ENCODE measurements at regions not wholly inside any gene's neighbourhood (a gene's known extent, or its start where the extent isn't known, plus 50 kb on each side); places are given as distances from the start of the nearest gene placed in this dataset.
"Not testable (repeated sequence)": the region's sequence is repeated elsewhere in the genome, so short reads cannot be mapped to it uniquely, and the experiment has no call there.

DNA sequence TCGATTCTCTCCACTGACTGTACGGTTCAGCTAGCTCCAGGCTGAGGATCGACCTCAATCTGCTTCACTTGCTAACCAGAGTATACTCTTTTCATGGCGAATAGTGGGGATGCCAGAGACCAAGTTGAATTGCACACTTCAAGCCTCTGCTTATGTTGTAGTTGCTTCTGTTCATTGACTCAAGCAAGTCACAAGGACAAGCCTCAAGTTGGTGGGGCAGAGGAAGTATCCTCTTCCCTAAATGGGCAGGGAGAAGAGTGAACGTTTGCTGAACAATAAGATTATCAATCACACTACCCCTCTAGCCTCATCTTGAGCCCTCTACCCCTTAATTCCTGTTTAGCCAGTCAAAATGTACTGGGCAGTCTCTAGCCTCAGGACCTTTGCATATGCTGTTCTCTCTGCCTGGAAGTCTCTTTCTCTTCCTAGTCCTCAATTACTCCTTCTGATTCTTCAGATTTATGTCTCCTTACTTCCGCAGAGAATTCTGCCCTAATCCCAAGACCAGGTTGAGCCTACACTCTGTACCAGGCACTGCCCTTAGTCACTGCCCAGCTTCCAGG is 390.4 kb upstream of the PROK2 start:
- DNase-seq (ENCODE audit: low read depth): no peak

- DNase-seq (ENCODE audit: low read depth): no peak
These were observed 389.9 kb upstream of the PROK2 start for GRCh38 chr3:72174890-72175289.

DNA sequence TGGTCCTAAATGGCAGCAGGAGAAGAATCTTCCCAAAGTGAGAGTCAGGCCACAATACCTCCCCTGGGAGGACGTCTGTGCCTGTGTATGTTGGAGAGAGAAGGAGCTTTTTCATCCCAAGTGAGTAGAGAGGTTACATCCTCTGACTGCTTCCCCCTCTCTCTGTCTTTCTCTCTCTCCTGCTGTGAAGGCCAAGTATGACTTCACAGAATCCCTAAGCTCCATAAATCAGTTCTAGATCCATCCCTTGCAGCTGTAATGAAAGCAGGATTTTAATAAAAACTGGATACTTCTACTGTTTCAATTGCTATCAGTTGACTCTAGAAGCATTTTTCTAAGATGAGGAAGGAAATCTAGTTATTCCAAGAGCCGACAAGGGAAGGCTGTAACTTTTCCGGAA is 389.1 kb upstream of the PROK2 start:
- no peak for DNase-seq (ENCODE audit: low read depth)

DNA sequence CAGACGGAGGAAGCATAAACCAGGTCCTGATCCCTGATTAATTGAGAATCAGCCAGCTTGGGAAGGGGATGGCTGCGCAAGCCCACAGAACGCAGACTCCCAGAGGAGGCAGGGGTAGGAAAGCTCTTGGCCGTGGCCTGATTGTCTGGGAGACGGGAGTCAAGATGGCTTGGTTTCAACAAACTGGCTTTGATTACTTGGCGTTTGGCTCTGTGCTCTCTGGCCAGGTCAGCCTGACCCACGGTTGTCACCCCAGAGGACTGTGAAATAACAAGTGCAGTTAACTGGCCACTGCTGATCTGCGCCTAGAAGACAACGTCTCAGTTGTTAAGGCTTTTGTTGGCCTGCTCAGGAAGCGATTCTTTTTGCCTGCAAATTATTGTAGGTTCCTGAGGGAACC is 387.0 kb upstream of the PROK2 start:
- DNase-seq (ENCODE audit: low read depth): no peak

- no peak for DNase-seq (ENCODE audit: low read depth)
These were observed 386.5 kb upstream of the PROK2 start for GRCh38 chr3:72171463-72171881.

DNA sequence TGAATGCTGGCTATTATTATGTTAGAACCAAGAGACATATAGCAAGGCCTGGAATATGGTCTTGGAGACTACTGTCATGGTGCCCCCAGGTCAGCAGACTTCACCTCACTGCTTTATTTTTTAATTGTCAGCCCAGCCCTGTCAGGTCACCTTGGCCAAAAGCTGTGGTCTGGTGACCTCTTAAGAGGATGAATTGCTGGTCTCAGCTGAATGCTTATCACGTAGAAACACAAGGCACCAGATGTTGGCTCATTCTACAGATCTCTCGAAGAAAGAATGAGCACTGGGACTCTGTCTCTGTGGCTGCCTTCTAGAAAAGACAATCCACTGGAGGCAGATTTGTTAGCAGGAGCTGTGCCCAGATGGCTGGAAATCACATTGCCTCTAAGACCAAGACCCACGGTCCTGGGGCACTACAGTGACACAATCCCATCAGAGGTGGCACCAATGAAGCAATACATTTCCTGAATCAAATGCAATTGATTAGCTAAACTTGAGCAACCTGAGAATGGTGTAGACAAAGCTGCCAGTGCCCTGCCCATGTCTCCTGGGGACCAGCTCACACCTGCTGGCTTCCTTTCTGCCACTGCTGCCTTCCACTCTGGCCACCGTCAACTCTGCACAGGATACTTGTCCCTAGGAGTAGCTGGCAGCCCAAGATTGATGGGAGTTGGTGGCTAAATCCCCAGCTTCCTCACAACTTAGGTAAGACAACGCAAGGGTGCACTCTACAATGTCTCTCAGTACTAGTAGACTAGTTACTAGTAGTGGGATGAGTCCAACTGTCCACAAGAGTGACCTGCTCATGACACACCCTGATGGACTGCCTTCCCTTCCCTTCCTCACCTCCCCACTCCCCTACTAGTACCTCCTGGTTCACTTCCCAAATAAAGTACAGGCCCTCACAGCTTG is 384.9 kb upstream of the PROK2 start:
- no peak for DNase-seq (ENCODE audit: low read depth)

GRCh38 chr3:72169120-72169519 is 384.2 kb upstream of the PROK2 start:
- DNase-seq (ENCODE audit: low read depth): no peak

DNA sequence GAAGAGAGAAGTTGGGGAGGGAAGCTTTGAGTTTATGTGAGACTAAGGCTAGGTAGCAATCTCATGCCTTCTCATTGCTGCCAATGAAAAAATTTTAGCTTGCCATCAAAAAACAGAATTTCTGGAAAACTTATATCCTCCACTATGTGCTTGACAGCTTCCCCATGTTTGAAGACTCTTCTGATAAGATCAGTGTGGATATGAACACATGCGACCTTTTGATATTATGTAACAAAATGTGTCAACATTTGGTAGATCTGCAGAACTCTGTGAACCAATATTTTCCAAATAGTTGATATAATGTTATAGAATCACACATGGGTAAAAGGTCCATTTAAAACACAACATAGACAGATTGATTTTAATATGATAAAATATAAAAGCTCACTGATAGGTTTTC is 380.9 kb upstream of the PROK2 start:
- no peak for DNase-seq (ENCODE audit: low read depth)

GRCh38 chr3:72165317-72165716 is 380.4 kb upstream of the PROK2 start:
- DNase-seq (ENCODE audit: low read depth): no peak

DNA sequence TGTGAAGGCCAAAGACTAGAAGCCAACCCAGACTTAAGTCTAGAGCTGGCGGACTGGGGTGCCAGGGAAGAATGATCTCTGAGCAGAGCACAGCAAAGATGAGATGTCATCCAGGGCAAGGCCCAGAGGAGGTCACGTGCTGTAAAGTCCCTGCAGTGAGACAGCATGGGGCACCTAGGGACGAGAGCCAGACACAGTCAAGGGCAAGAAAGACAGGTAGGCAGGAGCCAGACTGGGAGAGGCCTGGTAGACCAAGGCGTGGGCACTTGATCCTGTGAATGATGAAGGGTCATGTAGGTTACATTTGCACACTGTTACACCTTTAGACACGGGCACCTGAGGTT is 379.7 kb upstream of the PROK2 start:
- DNase-seq (ENCODE audit: low read depth): no peak

DNA sequence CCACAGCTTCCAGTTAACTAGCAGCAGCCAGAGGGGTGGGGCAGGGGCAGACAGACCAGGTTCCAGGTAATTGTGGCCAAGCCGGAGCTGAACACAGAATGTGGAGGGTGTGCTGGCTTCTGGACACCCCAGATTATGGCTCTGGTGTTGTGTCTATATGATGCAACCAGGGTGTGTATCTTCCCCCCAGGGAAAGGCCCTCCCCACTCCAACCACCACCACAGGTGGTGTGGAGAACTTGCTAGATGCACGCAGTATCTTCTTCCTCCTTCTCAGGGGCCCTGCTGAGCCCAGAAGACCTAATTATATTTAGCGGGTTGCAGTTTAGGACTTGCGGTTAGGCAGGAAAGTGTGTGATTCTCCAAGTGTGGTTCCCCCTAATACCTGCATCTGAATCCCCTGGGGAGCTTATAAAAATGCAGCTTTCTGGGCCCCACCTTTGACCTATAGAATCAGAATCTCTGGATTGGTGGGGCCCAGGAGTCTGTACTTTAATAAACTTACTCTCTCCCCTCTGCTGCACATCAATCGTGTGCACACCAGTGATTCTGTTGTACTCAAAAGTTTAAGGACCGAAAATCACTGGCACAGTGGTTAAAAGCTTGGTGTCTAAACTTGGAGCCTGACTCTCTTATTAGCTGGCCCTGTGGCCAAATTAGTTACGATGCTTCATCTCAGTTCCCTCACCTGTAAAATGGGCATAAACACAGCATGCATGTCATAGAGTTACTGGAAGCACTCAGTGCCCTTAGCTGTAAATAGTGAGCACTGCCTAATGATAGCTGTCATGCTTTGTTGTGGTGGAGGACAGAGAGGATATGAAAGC is 379.1 kb upstream of the PROK2 start:
- DNase-seq (ENCODE audit: low read depth): no peak

DNA sequence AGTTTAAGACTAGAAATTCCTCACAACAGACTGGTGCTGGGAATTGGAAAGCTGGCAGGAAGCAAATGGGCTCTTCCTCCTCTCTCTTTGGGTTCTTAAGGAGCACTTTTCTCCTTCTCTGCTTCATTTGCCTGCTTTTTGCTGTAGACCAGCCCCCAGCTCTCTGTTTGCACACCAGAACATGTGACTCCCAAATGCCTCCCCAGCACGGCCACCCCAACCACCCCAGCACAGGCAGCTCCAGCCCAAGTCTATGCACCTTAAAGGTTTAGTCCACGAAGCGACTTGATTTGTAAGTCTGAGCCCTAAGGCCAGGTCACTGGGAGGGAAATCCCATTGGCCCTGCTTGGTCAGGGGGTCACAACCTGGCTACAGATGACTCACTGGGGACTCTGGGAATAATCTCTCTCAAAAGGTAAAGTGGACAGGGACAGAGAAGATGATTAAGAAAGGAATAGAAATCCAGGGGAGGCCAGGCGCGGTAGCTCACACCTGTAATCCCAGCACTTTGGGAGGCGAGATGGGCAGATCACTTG is 377.8 kb upstream of the PROK2 start:
- no peak for DNase-seq (ENCODE audit: low read depth)

DNA sequence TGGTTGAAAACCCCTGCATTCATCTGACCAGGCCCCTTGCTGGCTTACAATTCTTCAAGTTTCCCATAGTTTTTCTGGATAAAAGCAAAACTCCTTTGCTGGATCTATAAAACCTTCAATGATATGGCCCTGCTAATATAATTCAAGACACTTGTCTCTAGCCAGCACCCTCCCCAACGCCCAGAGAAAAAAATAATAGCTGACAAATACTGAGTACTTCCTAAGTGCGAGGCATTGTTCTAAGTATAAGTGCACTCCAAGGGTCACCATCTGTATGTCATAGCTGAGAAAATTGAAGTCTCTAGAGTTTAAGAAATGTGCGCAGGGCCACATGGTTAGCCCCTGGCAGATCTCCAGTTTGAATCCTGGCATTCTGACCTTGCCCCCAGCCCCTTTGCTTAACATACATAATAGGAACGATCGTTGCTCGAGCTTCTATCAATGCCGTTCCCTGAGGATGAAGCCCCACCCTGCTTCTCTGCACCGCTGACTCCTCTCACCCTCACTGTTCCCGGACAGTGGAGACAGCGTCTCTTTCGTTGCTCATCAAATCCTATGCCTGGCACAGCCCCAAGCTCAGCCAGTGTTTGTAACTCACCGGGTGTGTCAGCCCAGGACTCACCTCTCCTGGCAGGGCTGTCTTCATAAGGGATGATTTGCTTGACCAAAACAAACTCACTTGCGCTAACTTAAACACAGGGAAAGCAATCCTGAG is 377.1 kb upstream of the PROK2 start:
- no peak for DNase-seq (ENCODE audit: low read depth)

DNA sequence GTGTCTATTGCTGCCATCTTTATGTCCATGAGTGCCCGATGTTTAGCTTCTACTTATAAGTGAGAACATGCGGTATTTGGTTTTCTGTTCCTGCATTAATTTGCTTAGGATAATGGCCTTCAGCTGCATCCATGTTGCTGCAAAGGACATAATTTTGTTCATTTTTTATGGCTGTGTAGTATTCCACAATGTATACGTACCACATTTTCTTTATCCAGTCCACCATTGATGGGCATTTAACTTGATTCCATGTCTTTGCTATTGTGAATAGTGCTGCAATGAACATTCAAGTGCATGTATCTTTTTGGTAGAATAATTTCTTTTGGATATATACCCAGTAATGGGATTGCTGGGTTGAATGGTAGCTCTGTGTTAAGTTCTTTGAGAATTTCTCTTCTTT is 376.3 kb upstream of the PROK2 start:
- DNase-seq (ENCODE audit: low read depth): not testable (repeated sequence)

- DNase-seq (ENCODE audit: low read depth): no peak
These were observed 375.4 kb upstream of the PROK2 start for GRCh38 chr3:72160351-72160750.

DNA sequence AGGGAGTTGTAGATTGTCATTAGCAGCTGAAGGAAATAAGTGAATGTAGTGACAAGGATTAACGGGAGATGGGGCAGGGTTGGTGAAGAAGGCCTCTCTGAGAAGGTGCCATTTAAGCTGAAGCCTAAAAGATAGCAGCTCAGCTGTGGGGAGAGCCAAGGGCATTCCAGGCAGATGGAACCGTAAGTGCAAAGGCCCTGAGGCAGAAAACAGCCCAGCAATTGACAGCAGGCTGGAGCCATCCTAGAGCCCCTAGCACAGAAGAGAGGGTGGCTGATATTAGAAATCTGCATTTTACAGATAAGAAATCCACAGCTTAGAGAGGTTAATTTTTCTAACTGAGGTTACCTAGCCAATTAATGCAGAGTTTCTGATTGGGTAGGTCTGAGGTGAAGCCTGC is 374.5 kb upstream of the PROK2 start:
- DNase-seq (ENCODE audit: low read depth): no peak

GRCh38 chr3:72158639-72159326 is 373.8 kb upstream of the PROK2 start:
- DNase-seq (ENCODE audit: low read depth): no peak

- DNase-seq (ENCODE audit: low read depth): no peak
These were observed 373.0 kb upstream of the PROK2 start for GRCh38 chr3:72157748-72158638.

GRCh38 chr3:72155391-72156064 is 370.6 kb upstream of the PROK2 start:
- DNase-seq (ENCODE audit: low read depth): no peak

Measured in activated T-helper 9 cell treated with anti-CD3 and anti-CD28 coated beads, Interleukin-2, amount 50 U/mL, for 16 hours (primary cell).